SK-N-SH (cell line): ENCODE measurements at regions not wholly inside any gene's neighbourhood (a gene's known extent, or its start where the extent isn't known, plus 50 kb on each side); places are given as distances from the start of the nearest gene placed in this dataset.

Experiments used
- CTCF ChIA-PET: fragments of 300-600, 350-600 bp; formaldehyde crosslinking; extraction: SDS; loops from one replicate; lab custom pipeline; 2021; lab: Yijun Ruan, JAX
- POLR2A ChIA-PET: fragments of 350-600 bp; sonication (Branson Sonifier 250); formaldehyde crosslinking; extraction: SDS; loops from one replicate; lab custom pipeline; 2020; ENCODE audit warnings: antibody characterized with exemption, inconsistent platforms; lab: Yijun Ruan, JAX
- DNase-seq: peaks from one replicate; pipeline ENCODE4 v3.0.0; 2012
- H2AFZ ChIP-seq: fragments of 200-600 bp; sonication (generic); 2 replicates; pipeline ENCODE4 v1.8.1; 2016; ENCODE audit warnings: antibody characterized with exemption, mild to moderate bottlenecking, low read depth
- H3F3A ChIP-seq: fragments of 200-600 bp; sonication (generic); replicated peaks from 2 replicates; pipeline ENCODE3; 2016; ENCODE audit warnings: antibody characterized with exemption, mild to moderate bottlenecking; ENCODE audit not compliant: insufficient read depth
- H3K27ac ChIP-seq, 2 experiments: fragments of 200-500 bp in 1 of 2; fragments of 200-600 bp in 1 of 2; sonication (Bioruptor generic) in 1 of 2; sonication (generic), shearing (Covaris generic) in 1 of 2; 2 replicates each; pipeline versions ENCODE4 v1.5.1 to v1.6.1; 2014 to 2016; ENCODE audit warnings: low read depth in 2 of 2, inconsistent platforms in 1 of 2, low read length in 1 of 2, mild to moderate bottlenecking in 1 of 2, mixed read lengths in 1 of 2
- H3K27me3 ChIP-seq: fragments of 200-600 bp; sonication (generic), shearing (Covaris generic); 2 replicates; pipeline ENCODE4 v1.6.1; 2016; ENCODE audit warnings: mixed run types; ENCODE audit not compliant: insufficient read depth
- H3K36me3 ChIP-seq, 2 experiments: fragments of 200-500 bp in 1 of 2; fragments of 200-600 bp in 1 of 2; sonication (Bioruptor generic) in 1 of 2; sonication (generic) in 1 of 2; replicated peaks in 1 of 2; 2 replicates each; pipeline versions ENCODE3 to v1.5.1; 2014 to 2016; ENCODE audit warnings: low read length in 1 of 2, mild to moderate bottlenecking in 1 of 2; ENCODE audit not compliant: insufficient read depth in 2 of 2, control insufficient read depth in 1 of 2
- H3K4me1 ChIP-seq, 2 experiments: fragments of 200-500 bp in 1 of 2; fragments of 200-600 bp in 1 of 2; sonication (Bioruptor generic) in 1 of 2; sonication (generic), shearing (Covaris generic) in 1 of 2; 2 replicates each; pipeline versions ENCODE4 v1.5.1 to v1.6.1; 2014 to 2016; ENCODE audit warnings: low read depth in 1 of 2, low read length in 1 of 2, mixed run types in 1 of 2; ENCODE audit not compliant: insufficient read depth in 2 of 2, control insufficient read depth in 1 of 2
- H3K4me2 ChIP-seq: fragments of 200-600 bp; sonication (generic), shearing (Covaris generic); 2 replicates; pipeline ENCODE4 v1.6.1; 2017; ENCODE audit warnings: mixed run types
- H3K4me3 ChIP-seq, 2 experiments: fragments of 200-500 bp in 1 of 2; fragments of 200-600 bp in 1 of 2; sonication (Bioruptor generic) in 1 of 2; sonication (generic), shearing (Covaris generic) in 1 of 2; 2 replicates each; pipeline versions ENCODE4 v1.5.1 to v1.8.1; 2014 to 2016; ENCODE audit warnings: low read depth in 2 of 2, inconsistent platforms in 1 of 2, low read length in 1 of 2, mild to moderate bottlenecking in 1 of 2, mixed read lengths in 1 of 2, moderate library complexity in 1 of 2
- H3K79me2 ChIP-seq: fragments of 200-600 bp; sonication (generic); 2 replicates; pipeline ENCODE4 v1.8.1; 2017; ENCODE audit warnings: mild to moderate bottlenecking; ENCODE audit not compliant: insufficient read depth
- H3K9ac ChIP-seq: fragments of 200-600 bp; sonication (generic); 2 replicates; pipeline ENCODE4 v1.6.1; 2017; ENCODE audit warnings: mixed run types
- H3K9me2 ChIP-seq: fragments of 200-600 bp; sonication (generic); 2 replicates; pipeline ENCODE4 v1.6.1; 2017; ENCODE audit warnings: mixed run types
- H3K9me3 ChIP-seq: fragments of 200-600 bp; sonication (generic); 2 replicates; pipeline ENCODE4 v1.6.1; 2017; ENCODE audit warnings: mixed run types, mild to moderate bottlenecking, moderate library complexity
- H4K20me1 ChIP-seq: fragments of 200-600 bp; sonication (generic); 2 replicates; pipeline ENCODE4 v1.6.1; 2017; ENCODE audit warnings: mild to moderate bottlenecking, mixed run types; ENCODE audit not compliant: insufficient read depth
- EZH2phosphoT487 ChIP-seq: fragments of 200-600 bp; sonication (generic); IDR thresholded peaks from 2 replicates; pipeline ENCODE4 v1.6.1; 2017; ENCODE audit warnings: low read depth, mixed run types, mild to moderate bottlenecking, antibody characterized with exemption, moderate library complexity, borderline replicate concordance
- GABPA ChIP-seq: IDR thresholded peaks from 2 replicates; pipeline ENCODE4 v1.4.0; 2012; ENCODE audit warnings: low read depth, mild to moderate bottlenecking
- RFX5 ChIP-seq: IDR thresholded peaks from 2 replicates; pipeline ENCODE4 v1.6.1; 2012; ENCODE audit warnings: mild to moderate bottlenecking, improper control_type of control experiment, low read length
- SIN3A ChIP-seq: IDR thresholded peaks from 2 replicates; pipeline ENCODE4 v1.6.1; 2012; ENCODE audit warnings: low read depth, mild to moderate bottlenecking, low read length, moderate library complexity, borderline replicate concordance
- SMC3 ChIP-seq: IDR thresholded peaks from 2 replicates; pipeline ENCODE4 v1.6.1; 2012; ENCODE audit warnings: low read depth, low read length, improper control_type of control experiment
- TAF1 ChIP-seq: IDR thresholded peaks from 2 replicates; pipeline ENCODE4 v1.6.1; 2012; ENCODE audit warnings: low read depth, mild to moderate bottlenecking, low read length, moderate library complexity, borderline replicate concordance
- TCF12 ChIP-seq: IDR thresholded peaks from 2 replicates; pipeline ENCODE4 v1.4.0; 2012
- TEAD4 ChIP-seq: IDR thresholded peaks from 2 replicates; pipeline ENCODE4 v1.4.0; 2012; ENCODE audit warnings: mild to moderate bottlenecking, borderline replicate concordance; ENCODE audit not compliant: insufficient read depth
- WGBS: methylation state at CpG from one replicate; pipeline ENCODE4 v1.1.6; 2017; ENCODE audit warnings: low lambda C conversion rate; 5-methylcytosine and 5-hydroxymethylcytosine counted together
- TF ChIP-seq, protein P1 (sequence below): IDR thresholded peaks from 2 replicates; pipeline ENCODE4 v1.6.1; 2012; ENCODE audit warnings: mild to moderate bottlenecking, low read depth, low read length, moderate library complexity
- TF ChIP-seq, protein P2 (sequence below): IDR thresholded peaks from 2 replicates; pipeline ENCODE4 v1.4.0; 2012; ENCODE audit warnings: low read depth
- TF ChIP-seq, protein P3 (sequence below): IDR thresholded peaks from 2 replicates; pipeline ENCODE4; 2012
- TF ChIP-seq, protein P4 (sequence below): IDR thresholded peaks from 2 replicates; pipeline ENCODE4 v1.4.0; 2012; ENCODE audit warnings: low read depth, borderline replicate concordance
- TF ChIP-seq, protein P5 (sequence below): fragments of 150-350 bp; IDR thresholded peaks from 2 replicates; pipeline ENCODE4 v1.6.1; 2016; ENCODE audit warnings: mild to moderate bottlenecking, low read depth, low read length
- TF ChIP-seq, protein P6 (sequence below): fragments of 150-350 bp; IDR thresholded peaks from 2 replicates; pipeline ENCODE4 v1.6.1; 2017; ENCODE audit warnings: antibody characterized with exemption, low read length, low read depth, borderline replicate concordance

DNA sequence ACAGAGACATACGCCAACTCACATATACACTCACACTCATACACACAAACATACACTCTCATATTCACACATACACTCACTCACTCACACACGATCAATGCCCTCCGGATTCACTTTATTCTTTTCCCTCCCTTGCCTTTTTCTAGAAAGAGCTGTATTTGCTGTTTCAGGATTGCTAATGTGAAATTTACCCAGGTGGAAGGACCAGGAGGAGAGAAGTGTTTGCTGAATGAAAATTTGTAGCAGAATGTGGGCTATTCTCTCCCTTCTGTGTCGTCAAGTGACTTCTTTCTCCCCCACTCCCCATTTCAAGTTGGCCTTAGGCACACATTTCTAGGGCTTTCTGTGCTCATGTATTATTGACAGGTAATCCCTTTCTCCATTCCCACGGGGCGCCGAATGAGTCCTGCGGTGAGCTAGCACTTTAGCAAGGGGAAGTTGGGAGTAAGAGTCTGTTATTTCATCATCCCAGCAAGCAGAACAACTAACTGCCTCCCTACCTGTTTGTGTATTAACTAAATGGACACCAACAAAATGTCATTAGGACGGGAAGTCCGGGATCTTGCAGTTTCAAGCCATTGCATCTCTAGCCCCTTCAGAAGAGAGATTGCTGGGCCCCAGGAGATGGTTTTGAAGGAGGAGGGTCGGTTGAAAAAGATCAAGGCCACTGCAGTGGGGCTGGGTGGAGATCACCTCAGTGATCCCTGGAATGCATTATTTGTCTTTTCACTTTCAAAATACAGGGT is 97.1 kb upstream of the TAF11L2 start (continued):
- TF ChIP-seq, protein P1, sequence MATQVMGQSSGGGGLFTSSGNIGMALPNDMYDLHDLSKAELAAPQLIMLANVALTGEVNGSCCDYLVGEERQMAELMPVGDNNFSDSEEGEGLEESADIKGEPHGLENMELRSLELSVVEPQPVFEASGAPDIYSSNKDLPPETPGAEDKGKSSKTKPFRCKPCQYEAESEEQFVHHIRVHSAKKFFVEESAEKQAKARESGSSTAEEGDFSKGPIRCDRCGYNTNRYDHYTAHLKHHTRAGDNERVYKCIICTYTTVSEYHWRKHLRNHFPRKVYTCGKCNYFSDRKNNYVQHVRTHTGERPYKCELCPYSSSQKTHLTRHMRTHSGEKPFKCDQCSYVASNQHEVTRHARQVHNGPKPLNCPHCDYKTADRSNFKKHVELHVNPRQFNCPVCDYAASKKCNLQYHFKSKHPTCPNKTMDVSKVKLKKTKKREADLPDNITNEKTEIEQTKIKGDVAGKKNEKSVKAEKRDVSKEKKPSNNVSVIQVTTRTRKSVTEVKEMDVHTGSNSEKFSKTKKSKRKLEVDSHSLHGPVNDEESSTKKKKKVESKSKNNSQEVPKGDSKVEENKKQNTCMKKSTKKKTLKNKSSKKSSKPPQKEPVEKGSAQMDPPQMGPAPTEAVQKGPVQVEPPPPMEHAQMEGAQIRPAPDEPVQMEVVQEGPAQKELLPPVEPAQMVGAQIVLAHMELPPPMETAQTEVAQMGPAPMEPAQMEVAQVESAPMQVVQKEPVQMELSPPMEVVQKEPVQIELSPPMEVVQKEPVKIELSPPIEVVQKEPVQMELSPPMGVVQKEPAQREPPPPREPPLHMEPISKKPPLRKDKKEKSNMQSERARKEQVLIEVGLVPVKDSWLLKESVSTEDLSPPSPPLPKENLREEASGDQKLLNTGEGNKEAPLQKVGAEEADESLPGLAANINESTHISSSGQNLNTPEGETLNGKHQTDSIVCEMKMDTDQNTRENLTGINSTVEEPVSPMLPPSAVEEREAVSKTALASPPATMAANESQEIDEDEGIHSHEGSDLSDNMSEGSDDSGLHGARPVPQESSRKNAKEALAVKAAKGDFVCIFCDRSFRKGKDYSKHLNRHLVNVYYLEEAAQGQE, result no peak
- TF ChIP-seq GABPA (no peak), TAF1 (no peak), SMC3 (no peak), TCF12 (no peak)
- TF ChIP-seq, all 33 proteins: peak for 0

DNA sequence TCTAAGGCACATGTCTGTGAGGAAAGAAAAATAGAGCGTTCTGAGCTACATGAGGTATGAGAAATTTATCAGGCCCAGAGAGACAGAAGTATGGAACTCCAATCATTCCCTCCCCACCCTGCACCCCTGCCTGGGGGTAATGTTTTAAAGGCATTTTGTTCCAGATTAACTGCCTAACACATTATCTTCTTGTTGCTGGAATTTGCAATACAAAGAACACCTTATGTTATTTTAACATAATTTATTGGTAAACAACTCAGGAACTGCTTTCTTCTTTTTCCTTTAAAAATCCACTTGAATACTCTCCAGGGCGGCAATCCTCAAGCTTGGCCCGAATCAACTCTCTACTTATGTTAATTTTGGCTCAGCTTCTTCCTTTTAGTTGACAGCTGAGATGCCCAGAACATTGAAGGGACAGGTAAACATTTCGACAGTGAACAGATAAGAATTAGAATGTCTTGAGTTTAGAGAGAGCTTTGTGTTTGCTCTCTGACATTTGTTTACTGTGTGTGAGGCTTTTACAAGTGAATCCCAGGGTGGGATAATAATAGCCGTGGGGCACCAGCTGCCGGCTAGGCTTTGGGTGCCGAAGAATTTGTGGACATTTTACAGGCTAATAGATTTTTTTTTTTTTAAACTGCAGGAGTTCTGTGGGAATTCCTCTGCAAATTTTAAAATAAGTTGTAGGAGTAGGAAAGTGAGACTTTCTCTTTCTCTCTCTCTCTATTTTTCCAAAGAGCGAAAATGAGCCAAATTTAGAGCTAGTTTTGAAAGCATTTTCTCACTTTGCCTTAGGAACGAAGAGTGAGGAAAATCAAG is 96.4 kb upstream of the TAF11L2 start:
- DNase-seq, result no peak
- Histone ChIP-seq H3K4me3 (no peak overlapping the region), H3K4me1 (peaks cover 5 to 6% of the 10 kb centered on the region in 2 experiments; a peak in 3 of 4 replicates), H3F3A (peaks cover 4% of the 10 kb centered on the region), H3K4me2 (no peak overlapping the region), H3K9ac (no peak overlapping the region), H3K27me3 (no peaks in the 10 kb centered on the region; the same call in 1 of the 2 replicates), H3K79me2 (no peaks in the 10 kb centered on the region), H3K27ac (no peak overlapping the region), H4K20me1 (no peaks in the 10 kb centered on the region), H2AFZ (no peak overlapping the region), H3K36me3 (no peaks in the 10 kb centered on the region), H3K9me2 (no peaks in the 10 kb centered on the region), H3K9me3 (no peaks in the 10 kb centered on the region)
- 61% methylated on average over 9 of the region's 9 CpGs for WGBS
- ChIA-PET CTCF (no interaction called here), POLR2A (no interaction called here)
- no peak for TF ChIP-seq RFX5
- TF ChIP-seq, protein P1, result no peak
- TF ChIP-seq, protein P2, sequence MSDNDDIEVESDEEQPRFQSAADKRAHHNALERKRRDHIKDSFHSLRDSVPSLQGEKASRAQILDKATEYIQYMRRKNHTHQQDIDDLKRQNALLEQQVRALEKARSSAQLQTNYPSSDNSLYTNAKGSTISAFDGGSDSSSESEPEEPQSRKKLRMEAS, result no peak
- TF ChIP-seq, protein P3, sequence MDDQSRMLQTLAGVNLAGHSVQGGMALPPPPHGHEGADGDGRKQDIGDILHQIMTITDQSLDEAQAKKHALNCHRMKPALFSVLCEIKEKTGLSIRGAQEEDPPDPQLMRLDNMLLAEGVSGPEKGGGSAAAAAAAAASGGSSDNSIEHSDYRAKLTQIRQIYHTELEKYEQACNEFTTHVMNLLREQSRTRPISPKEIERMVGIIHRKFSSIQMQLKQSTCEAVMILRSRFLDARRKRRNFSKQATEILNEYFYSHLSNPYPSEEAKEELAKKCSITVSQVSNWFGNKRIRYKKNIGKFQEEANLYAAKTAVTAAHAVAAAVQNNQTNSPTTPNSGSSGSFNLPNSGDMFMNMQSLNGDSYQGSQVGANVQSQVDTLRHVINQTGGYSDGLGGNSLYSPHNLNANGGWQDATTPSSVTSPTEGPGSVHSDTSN, result no peak
- TF ChIP-seq SIN3A, result no peak
- TF ChIP-seq, protein P4, sequence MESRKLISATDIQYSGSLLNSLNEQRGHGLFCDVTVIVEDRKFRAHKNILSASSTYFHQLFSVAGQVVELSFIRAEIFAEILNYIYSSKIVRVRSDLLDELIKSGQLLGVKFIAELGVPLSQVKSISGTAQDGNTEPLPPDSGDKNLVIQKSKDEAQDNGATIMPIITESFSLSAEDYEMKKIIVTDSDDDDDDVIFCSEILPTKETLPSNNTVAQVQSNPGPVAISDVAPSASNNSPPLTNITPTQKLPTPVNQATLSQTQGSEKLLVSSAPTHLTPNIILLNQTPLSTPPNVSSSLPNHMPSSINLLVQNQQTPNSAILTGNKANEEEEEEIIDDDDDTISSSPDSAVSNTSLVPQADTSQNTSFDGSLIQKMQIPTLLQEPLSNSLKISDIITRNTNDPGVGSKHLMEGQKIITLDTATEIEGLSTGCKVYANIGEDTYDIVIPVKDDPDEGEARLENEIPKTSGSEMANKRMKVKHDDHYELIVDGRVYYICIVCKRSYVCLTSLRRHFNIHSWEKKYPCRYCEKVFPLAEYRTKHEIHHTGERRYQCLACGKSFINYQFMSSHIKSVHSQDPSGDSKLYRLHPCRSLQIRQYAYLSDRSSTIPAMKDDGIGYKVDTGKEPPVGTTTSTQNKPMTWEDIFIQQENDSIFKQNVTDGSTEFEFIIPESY, result no peak
- TF ChIP-seq, protein P5, sequence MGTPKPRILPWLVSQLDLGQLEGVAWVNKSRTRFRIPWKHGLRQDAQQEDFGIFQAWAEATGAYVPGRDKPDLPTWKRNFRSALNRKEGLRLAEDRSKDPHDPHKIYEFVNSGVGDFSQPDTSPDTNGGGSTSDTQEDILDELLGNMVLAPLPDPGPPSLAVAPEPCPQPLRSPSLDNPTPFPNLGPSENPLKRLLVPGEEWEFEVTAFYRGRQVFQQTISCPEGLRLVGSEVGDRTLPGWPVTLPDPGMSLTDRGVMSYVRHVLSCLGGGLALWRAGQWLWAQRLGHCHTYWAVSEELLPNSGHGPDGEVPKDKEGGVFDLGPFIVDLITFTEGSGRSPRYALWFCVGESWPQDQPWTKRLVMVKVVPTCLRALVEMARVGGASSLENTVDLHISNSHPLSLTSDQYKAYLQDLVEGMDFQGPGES, result no peak
- no peak for TF ChIP-seq EZH2phosphoT487
- TF ChIP-seq, protein P6, sequence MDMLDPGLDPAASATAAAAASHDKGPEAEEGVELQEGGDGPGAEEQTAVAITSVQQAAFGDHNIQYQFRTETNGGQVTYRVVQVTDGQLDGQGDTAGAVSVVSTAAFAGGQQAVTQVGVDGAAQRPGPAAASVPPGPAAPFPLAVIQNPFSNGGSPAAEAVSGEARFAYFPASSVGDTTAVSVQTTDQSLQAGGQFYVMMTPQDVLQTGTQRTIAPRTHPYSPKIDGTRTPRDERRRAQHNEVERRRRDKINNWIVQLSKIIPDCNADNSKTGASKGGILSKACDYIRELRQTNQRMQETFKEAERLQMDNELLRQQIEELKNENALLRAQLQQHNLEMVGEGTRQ, result no peak
- TF ChIP-seq TEAD4, result no peak
